HG03457 (cell line): ENCODE measurements at regions not wholly inside any gene's neighbourhood (a gene's known extent, or its start where the extent isn't known, plus 50 kb on each side); places are given as distances from the start of the nearest gene placed in this dataset.
"Not testable (repeated sequence)": the region's sequence is repeated elsewhere in the genome, so short reads cannot be mapped to it uniquely, and the experiment has no call there.

Experiments used
- ATAC-seq: cut with Tn5 transposase; IDR thresholded peaks from one replicate; pipeline ENCODE4 v1.9.1; 2021; ENCODE audit warnings: moderate number of reproducible peaks; ENCODE audit not compliant: unreplicated experiment

DNA sequence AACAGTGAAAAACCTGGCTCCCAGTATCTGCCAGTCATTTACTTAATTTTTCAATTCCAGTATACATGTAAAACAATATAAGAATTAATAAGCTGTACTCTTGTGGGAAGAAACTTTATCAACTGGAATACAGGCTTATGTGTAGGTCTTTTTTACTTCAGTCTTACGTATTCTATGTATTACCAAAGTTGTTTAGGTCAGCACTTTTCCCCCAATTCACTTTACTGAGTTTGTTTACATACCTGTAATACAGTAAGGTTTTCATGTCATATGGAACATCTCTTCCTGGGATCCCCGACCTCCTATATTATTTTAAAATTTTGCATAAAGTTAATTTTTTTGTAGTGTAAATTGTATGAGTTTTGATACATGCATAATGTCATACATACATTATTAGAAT is 181.8 kb upstream of the OLFM3 start:
- ATAC-seq, result no peak

DNA sequence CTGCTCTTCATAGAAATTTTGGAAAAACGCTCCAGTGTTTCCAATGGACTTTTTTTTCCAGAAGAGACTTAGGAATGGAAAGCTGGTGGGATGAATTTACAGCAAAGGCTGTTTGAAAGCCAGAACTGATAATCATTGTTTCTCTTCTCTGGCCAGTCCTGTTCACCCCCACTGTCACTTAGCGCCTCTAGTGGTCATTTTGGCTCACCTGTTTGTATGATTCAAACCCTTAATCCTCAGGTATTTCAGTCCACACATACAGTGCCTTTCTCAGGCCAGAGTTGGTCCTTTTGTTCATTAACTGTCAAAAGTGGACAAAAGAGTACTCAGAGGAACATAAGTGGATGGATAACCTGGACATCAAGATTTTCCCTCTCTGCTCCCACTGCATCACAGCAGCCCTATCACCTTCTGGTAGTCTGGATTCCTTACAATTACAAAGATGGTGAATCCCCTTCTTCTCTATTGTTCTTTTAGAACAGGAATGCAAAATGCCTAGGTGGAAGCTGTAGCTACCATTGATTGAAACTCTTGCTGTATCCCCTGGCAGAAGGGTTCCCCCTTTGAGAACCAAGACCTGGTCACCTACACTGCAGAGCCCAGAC is 177.6 kb upstream of the OLFM3 start:
- peak; percentile 82 for ATAC-seq

DNA sequence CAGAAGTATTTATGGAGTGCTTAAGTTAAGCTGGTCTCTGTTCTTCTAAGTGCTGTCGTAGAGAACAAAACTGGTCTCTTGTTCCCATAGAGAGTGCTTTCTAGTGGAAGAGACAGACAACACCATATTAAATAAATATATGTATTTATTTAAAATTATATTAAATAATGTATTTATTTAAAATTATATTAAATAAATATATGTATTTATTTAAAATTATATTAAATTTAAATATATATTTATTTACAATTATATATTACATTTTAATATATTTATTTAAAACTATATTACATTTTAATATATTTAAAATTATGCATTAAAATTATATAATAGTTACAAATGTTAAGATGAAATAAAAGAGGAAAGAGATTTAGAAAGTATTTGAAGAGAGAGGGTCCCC is 175.5 kb upstream of the OLFM3 start:
- ATAC-seq, result no peak

DNA sequence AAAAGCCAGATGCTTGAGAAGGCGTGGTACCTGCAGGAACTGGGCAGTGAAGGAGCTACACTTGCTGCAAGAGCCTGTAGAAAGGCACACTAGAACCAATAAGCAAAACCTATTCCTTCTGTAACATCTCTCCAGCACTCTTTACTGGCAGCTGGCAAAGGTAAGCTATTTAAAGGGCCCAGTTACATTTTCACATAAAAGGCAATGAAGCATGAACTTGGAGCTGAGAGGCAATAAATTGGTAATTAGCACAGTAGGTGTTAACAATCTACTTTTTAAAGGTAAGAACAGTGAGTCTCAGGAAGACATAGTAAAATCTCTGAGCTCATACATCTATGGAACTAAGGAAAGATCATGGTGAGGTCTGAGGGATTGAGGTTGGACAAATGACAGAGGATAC is 167.1 kb upstream of the OLFM3 start:
- ATAC-seq, result no peak

DNA sequence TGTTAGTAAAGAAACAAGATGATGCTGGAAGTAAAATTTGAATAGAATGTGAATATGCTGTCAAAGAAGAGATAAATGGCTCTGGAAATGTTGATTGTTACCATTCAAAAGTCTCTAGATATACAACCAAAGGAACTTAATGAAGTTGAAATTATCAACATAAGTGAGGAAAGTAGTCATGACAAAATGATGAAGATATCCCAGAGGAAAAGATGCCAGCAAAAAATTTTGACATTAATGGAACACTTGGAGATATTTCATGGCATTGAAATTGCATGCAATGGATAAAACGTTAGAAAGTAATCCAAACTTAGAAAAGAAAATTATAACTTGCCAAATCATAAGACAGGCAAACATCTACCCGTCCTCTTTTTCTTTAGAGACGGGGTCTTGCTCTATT is 154.5 kb upstream of the OLFM3 start:
- no peak for ATAC-seq

DNA sequence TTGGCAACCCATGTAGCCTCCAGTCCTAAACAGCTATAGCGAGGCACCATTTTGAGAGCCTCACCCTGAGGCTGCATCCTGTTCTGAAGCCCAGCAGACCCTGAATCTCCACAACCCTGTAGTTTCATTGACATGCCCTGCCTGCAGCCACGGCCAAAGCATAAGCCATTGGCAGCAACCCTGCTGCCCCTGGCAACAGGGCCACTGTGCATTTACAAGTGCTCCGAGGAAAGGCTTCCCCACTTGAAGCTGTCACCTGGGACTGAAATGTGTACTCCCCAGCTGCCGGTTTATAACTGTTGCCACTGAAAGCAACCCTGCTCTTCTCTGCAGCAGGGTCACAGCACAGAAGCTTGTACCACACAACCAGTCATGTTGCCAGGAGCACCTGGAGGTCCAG is 124.2 kb upstream of the OLFM3 start:
- no peak for ATAC-seq

DNA sequence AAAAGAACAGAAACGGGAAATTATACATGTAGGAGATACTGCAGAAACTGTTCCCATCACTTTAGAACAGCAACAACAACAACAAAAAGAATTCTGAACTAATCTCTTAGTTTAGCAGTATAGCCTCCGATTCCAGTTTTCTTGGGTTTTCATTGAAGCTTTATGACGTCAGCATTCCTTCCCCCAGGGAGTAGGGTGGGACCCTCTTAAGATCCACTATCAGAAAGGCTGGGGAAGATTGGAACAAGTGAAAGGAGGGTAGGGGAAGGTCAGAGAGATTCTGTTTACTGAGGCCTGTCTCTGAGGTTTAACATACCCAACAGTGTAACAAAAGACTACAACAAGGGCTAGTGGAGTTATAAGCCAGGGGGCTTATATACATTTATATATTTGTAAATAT is 121.4 kb upstream of the OLFM3 start:
- no peak for ATAC-seq

DNA sequence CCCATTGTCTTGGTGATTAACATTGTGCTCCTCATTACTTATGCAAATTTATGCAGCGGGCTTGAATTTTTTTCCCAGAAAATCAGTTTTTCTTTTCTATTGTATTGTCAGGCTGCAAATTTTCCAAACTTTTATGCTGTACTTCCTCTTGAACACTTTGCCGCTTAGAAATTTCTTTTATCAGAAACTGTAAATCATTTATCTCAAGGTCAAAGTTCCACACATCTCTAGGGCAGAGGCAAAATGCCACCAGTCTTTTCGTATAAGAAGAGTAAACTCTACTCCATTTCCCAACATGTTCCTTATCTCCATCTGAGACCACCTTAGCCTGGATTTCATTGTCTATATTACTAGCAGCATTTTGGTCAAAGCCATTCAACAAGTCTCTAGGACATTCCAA is 113.9 kb upstream of the OLFM3 start:
- no peak for ATAC-seq

DNA sequence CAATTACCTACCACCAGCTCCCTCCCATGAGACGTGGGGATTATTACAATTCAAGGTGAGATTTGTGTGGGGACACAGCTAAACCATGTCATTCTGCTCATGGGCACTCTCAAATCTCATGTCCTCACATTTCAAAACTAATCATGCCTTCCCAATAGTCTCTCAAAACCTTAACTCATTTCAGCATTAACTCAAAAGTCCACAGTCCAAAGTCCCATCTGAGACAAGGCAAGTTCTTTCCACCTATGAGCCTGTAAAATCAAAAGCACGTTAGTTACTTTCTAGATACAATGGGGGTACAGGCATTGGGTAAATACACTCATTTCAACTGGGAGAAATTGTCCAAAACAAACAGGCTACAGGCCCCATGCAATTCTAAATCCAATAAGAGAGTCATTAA is 112.8 kb upstream of the OLFM3 start:
- not testable (repeated sequence) for ATAC-seq

DNA sequence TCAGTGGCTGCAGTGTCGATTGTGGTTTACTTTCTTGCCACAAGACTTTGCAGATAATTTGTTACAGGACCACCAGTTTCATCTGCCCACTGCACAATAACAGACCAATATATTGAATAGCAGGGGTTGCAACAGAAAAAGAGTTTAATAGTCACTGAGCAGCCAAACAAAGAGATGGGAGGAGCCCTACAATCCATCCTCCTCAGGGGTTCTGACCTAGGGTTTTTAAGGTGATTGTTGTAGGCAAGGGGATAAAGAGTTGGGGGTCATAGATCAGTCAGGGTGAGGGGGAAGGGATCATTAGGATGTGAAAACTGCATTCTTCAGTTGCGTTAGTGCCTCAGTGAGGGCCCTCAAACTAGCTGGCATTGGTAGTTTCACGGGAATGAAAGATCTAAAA is 110.7 kb upstream of the OLFM3 start:
- no peak for ATAC-seq

DNA sequence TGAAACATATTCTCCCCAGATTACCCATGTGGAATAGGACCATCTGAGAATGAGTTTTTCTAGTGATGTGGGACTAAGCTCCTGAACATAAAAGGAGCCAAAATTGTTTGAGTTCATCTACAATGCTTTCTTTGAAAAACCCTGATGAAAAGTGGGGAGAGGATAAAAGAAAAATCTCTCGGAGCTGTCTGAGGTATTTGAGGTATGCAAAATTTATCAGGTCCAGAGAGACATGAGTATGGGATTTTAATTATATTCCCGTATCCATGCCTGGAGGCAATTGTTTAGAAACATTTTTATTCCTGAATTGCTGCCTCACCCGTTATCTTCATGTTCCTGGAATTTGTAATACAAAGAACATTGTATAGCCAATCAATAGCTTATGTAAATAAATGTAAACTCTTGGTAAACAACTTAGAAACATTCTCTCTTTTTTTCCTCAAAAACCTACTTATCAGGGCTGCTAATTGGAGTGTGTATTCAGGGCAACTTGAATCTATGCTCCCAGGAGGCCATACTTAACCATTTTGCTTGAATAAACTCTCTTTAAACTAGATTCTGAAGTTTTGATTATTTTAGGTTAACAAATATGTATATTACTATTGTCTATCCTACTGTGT is 109.3 kb upstream of the OLFM3 start:
- no peak for ATAC-seq

DNA sequence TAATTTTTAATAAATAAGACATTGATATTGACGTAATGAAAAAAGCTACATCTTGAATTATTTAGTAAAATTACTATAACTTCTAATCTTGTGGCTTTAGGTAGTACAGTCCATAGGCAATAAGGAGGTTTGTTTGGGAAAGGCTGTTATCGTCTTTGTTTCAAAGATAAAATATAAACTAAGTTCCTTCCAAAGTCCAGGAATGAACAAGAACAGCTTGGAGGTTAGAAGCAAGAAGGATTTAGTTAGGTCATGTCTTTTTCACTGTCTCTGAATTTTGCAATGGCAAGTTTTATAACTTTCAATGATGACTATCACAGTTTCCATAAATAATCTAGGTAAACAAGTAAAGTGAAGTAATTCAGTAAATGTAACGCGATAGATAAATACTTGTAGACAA is 106.9 kb upstream of the OLFM3 start:
- ATAC-seq, result no peak

DNA sequence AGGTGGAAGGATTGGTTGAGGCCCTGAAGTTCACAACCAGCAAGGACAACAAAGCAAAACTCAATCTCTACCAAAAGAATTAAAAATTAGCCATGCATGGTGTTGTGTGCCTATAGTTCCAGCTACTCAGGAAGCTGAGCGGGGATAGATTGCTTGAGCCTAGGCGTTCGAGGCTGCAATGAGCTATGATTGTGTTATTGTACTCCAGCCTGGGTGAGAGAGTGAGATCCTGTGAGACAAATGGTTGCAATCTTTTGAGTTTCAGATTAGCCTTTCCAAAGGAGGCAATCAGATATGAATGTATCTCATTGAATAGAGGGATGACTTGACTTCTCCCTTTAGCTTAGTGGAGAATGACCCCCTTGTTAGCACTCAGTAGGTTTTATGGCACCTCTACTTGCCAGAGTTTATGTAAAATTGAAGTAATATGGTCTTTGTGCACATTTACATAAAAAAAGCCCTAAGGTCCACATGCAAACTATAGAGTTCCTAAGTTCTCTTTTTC is 105.6 kb upstream of the OLFM3 start:
- ATAC-seq, result no peak

DNA sequence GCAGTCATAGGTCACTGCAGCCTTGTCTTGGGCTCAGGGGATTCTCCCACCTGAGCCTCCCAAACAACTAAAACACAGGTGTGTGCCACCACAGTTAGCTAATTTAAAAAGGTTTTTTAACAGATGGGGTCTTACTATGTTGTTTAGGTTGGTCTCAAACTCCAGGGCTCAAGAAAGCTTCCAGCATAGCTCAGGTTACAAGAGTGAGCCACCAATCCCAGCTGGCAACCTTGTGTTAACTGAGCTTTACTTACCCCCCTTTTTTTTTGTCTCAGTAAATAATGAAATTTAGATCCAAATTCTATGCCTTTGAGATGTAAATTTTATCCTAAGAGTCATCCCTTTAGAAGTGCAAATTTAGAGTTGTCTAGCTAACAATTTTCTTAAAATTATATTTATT is 103.9 kb upstream of the OLFM3 start:
- no peak for ATAC-seq

DNA sequence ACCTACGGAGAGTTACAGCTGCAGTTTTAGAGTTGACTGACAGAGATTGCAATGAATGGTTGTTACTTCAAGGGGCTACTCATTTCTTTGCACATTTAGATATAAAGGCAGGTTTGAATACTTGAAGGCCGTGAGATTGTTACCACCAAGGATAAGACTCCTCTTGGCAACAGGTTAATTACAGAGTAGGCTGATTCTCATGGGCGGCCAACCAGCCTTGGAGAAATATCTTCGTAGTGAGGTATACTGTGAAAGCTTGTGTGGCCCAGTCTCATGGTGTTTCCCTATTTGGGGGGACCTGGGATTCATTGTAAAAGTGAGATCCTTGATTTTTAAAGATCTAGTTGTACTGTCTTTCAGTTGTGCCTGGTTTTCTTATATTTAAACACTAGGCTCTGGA is 103.2 kb upstream of the OLFM3 start:
- ATAC-seq, result no peak

DNA sequence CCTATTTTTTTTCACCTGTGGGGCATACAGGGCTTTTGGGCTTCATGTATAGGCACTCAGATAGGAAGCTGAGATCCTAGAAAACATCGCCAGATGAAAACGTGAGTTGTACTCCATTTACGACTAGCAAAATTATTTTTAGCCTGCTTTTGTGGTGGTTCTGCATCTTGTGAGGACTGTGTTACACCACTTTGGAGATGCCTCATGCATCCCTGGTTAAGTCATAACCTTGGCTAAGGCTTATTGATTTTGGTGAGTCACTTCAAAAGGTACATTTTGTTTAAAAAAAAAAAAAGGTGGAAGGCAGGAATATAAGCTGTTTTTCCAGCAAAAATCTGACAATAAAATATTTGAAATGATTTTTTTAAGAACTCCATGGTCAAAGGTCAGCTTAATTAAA is 101.8 kb upstream of the OLFM3 start:
- ATAC-seq, result no peak

DNA sequence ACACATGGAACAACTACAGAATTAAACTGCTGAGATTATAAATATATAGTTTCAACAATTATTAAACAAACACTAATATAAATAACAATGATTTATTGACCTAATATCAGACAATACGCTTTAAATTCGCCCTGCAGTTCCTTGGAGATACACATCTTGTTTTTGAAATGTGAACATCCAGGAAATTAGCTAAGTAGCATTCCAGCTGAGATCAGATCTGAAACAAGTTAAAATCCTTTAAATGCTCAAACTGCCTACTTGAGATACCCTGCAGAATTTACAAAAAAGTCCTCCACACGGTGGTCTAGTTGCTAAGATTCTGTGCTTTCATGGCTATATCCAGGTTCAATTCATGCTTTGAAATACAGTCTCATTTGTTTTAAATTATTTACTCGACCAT is 101.4 kb upstream of the OLFM3 start:
- ATAC-seq, result no peak

DNA sequence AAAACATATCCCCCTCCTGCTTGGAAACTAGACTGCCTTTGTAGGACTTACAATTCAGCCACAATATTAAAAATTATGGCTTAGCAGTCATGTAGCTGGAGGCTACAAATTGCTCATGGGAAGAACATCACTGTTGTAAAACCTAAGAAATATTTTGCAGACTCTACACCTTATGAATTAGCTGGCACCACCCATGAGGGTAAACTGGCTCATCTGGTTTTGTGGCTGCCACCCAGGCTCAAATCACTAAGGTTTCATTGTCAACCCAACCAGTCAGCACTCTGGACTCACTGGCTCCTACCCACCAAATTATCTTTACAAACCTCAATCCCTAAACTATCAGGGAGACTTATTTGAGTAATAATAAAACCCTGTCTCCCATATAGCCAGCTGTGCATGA is 100.7 kb upstream of the OLFM3 start:
- no peak for ATAC-seq

DNA sequence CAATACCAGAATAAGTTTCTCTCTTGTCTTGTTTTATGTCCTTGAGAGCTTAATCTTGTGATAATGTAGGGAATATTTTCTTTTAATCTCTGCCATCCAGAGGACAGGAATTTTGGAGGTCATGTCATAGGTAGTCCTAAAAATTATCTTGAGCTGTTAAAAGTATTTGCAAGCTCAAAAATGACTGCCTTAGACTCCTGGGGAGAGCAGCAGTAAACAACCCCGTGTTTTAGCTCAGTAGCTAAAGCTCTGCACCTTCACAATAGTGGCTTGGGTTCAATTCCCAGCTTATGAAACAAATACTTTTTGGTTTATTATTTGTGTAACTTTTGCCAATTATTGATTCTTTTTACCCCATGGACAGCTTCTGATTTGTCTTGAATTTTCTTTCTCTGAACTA is 99.4 kb upstream of the OLFM3 start:
- ATAC-seq, result no peak

DNA sequence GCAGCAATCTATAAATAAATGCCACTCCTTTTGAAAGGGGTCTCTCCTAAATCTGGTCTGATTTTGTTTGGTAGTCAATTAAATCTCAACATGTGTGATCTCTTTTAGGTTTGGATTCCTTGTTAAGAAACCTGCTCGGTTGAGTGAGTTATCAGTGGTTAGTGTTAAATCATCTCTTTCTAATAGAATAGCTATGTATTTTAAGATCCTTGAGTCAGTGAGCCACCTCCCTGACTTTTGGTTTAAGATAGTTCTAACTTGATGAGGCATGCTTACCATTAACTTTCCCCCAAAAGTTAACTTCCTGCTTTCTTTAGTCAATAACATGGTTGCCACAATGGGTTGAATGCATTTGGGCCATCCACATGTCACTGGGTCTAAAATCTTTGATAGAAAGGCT is 93.1 kb upstream of the OLFM3 start:
- no peak for ATAC-seq

DNA sequence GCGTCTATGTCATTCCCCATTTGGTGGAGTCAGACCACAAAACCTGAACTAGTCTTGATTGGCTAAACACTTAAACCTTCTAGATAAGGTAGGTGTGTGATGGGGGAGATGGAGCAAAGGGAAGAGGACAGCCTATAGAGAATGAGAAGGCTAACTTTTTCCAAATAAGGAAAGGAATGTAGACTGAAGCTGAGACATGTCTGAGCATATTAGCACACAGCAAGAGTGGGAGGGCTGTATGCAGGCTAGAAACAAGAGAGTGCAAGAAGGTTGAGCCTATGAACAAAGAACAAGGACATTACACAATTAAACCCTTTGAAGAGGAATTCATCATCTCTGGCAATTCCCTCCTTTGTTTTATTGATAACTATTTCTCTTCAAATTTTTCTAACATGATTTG is 89.2 kb upstream of the OLFM3 start:
- no peak for ATAC-seq

DNA sequence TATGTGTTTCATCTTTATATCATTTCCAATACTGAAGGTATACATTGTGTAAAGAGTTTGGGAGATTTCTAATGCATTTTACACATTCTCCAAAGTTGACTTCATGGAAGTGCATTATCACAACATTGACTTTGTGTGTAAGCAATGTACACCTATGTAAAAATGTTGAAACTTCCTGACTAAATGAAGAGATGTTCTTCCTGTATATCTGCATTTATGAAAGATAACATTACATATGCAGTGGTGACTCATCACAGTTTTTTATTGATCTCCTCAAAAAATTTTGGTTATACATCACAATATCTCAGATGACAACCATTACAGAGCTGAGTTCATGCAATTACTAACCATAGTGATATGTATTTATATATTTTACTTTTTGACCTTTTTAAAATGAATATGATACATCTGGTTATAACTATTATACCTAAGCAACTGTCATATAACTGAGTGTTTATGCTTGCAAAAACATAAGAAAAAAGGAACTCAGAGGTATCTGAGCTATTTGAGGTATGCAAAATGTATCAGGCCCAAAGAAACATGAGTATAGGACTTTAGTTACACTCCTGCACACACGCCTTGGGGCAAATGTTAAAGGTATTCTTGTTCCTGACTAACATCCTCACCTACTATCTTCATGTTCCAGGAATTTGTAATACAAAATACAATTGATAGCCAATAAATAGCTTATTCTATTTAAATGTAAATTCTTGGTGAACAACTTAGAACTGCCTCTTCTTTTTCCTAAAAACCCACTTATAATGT is 88.2 kb upstream of the OLFM3 start:
- no peak for ATAC-seq
